Stimulated activated CD8-positive, alpha-beta memory T cell treated with anti-CD3 and anti-CD28 coated beads, Interleukin-2, amount 100 ng/mL, for 48 hours (primary cell): ENCODE measurements at regions not wholly inside any gene's neighbourhood (a gene's known extent, or its start where the extent isn't known, plus 50 kb on each side); places are given as distances from the start of the nearest gene placed in this dataset.

ENCODE experiments used
- DNase-seq, 2 donors: peaks; one replicate each; pipeline ENCODE4 v3.0.0-alpha.2; 2020; ENCODE audit warnings: low read depth in 2 of 2

GRCh38 chr5:167820101-167820990 is 471.1 kb upstream of the WWC1 start:
- DNase-seq: no peak

GRCh38 chr5:167821151-167821550 is 470.3 kb upstream of the WWC1 start:
- no peak for DNase-seq

DNA sequence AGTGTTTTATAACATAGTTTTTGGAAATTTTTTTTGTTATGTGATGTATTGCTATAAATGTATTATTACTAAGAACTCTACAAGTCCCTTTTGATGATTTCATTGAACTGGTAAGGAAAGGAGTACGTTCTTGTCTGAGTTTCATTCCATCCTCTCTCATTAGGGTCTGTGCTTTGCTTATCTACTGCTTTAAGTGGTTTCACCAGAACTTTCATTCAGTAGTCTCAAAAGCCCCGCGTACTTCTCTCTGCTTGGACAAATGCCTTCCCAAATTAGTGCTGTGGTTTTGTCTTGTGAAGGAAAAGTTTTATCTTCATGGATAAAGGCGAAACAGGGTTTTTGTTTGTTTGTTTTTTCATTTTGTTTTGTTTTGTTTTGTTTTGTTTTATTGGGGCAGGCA is 469.8 kb upstream of the WWC1 start:
- DNase-seq: no peak

DNA sequence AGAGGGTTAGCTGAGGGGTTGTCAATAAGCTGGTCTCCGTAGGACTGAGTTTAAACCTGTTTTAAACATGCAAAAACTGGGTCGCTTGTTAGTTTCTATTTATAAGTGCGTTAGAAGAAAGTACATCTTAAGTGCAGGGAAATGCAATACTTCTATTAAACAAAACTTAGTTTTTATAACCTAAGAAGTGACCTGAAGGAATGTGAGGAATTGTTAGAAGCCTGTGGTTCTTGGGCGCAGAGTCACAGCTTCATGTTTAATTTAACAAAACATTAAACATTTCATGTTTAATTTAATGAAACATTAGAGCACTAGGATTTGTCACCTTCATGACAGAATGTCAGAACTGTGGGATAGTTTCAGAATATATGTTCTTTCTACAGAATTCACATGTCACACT is 469.2 kb upstream of the WWC1 start:
- DNase-seq: no peak

DNA sequence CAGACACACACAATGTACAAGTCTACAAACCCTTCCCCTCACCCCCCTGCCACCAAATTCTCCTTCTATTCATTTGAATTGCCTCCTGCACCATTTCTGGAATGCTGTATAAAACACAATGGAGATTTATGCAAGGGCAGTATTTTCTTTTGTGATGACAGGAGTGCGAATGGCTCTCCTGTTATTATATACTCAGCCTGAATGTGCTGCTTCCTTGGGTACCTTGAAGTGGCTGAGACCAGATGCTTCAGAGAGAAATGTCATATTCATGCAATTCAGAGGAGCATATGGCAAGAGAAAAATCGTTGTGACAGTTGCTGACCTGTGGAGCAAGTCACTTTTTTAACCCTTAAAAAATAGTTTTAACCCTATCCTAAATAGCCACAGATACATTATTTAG is 468.0 kb upstream of the WWC1 start:
- no peak for DNase-seq

DNA sequence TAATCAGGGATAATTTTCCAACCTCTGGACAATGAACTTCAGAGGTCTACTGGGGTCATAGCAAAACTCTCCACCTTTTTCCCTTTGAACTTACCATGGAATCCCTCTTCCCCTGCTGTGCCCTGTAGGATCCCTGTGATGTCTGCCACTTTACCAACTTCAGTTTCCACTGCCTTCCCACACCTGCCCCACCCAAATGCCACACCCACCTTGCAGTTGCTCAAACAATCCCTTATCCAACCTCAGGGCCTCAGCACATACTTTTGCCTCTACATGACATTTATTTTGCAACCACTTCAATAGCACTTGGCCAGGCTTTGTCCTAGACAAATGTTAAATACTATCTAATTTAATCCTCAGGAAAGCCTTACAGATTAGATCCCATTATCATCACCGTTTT is 463.7 kb upstream of the WWC1 start:
- no peak for DNase-seq

- DNase-seq: no peak
Measured at GRCh38 chr5:167831754-167832504, 459.5 kb upstream of the WWC1 start.

DNA sequence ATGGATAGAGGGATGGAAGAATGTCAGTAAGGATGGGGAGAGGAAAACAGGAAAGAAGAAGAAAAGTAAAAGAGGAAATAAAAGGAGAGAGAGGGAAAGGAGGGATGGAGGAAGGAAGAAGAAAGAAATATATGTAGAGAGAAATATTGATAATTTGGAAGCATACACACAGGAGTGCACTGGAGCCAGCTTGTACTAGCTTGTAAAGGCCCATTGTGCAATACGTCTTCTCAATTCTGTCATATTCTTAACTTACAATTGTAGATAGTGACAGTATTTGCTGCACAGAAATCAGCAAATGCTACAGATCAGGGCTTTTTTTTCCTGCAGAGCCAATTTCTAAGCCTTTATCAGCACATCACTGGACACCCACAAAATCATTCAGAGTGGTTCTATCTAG is 458.8 kb upstream of the WWC1 start:
- DNase-seq: no peak

- DNase-seq: no peak
Measured at GRCh38 chr5:167833456-167833855, 458.0 kb upstream of the WWC1 start.

DNA sequence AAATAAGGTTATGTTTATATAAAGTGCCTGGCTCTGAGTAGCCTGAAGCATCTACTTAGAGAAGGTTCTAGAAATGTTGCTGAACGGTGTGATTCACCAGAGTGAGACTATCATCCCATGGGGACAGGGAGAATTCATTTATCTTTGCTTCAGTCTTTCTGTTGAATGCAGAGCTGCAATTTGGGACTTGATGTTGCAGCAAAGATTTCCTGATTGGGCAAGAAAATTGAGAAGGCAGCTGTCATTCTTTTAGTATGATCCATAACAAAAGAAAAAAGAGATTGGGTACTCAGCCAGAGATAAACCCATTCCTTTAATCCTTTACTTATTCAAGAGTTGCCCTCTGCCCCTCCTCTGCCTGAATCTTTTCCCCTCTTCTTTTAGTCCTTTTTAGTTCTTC is 456.3 kb upstream of the WWC1 start:
- no peak for DNase-seq

DNA sequence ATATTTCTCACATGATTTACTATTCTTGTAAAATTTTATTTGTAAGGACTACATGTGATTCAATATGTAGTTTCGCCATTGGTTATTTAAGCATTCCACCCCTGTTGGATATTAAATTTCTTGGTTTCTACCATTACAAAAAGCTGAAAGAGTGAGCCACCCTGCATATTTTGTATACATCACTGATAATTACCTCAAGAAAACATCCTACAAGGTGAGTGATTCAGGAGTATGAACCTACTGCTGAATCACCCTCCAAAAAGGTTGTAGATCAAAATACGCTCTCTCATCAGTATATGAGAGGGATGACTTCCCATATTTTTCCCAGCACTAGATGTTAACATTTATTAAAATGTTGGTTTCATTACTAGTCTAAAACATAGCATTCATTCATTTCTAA is 454.3 kb upstream of the WWC1 start:
- no peak for DNase-seq

GRCh38 chr5:167839065-167839464 is 452.4 kb upstream of the WWC1 start:
- DNase-seq: no peak

- no peak for DNase-seq
Measured at GRCh38 chr5:167840527-167841130, 450.8 kb upstream of the WWC1 start.

DNA sequence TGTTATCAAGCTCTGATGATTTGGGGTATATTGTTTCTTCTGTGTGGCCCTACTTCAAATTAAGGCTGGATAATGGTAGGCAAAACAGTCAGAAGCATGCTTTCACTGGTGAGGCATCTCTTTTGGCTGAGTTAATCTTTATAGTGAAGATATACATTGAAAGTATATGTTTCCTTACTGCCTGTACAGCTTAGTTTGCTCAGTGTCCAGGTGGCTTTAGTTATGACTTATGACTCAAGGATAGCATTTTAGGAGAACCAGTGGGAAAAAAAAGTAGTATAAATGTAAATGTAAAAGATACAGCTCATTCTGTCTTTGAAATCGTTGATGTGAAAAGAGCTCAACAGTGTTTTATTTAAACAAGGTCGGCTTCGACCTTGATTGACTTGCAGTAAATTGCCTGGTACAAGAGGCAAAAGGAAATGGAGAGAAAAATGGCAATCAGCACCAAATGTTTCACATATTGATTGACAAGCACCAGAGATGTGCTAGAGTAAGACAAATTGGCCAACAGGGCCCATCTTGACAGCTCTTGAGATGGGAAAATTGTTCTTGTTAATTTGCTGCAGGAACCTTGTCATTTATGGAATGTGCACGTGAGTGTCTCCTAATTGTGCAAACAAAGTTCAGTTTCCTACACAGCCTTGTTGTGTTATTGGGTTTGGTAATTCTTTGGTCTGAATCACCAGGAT is 447.4 kb upstream of the WWC1 start:
- DNase-seq: no peak

- DNase-seq: no peak
Measured at GRCh38 chr5:167845952-167846351, 445.5 kb upstream of the WWC1 start.

- no peak for DNase-seq
Measured at GRCh38 chr5:167849874-167850273, 441.6 kb upstream of the WWC1 start.

GRCh38 chr5:167850911-167851310 is 440.5 kb upstream of the WWC1 start:
- DNase-seq: no peak

- DNase-seq: no peak
Measured at GRCh38 chr5:167851416-167851815, 440.0 kb upstream of the WWC1 start.

- DNase-seq: no peak
Measured at GRCh38 chr5:167852515-167852914, 438.9 kb upstream of the WWC1 start.

DNA sequence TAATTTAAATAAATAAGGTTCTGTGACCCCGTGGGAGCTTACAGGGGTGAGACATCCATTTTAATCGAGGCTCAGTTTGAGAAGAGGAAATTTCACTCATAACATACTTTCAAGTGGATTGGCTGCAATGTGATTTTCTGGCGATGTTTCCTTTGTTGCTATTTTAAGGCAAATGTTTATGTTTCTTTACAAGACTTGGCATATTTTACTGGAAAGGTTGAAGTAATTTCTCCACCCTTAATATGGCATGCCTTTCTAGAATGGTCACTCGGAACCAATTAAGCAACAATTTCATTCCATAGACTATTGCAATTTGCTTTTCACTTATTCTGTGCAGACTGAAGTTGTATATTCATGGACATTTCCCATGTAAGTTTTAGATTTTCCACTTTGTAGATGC is 438.0 kb upstream of the WWC1 start:
- no peak for DNase-seq

DNA sequence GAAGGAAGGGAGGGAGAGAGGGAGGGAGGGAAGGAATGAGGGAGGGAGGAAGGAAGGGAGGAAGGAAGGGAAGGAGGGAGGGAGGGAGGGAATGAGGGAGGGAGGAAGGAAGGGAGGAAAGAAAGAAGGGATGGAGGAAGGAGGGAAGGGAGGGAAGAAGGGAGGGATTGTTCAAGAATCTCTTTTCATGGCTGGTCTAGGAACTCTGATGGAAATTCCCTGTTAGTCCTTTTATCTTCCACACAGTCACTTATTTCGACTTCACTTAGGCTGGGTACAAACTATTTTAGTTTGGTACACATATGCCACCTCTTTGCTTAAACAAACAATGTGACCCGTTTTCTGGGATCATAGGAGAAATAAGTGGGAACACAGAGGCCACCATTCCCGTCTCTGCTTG is 435.6 kb upstream of the WWC1 start:
- DNase-seq: no peak

DNA sequence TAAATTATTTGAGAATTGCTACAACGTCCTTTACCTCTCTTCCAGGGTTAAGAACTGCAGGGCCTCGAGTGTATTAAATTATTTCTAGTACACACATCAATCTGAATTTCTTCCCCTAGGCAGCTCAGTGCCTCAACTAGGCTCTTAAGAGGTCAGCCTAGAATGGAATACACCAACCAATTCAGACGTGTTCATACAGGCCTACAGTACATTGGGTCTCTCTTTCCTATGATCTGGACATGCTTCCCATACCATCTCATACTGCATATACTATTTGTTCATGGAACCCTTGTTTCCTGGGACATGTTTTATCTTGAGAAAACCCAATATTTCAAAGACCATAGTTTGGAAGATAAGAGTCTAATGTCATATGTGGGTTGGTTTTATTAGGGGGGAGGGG is 434.1 kb upstream of the WWC1 start:
- DNase-seq: no peak
